NOMO-1 treated with dmso at 0.1 percent for 144 hours (cell line): ENCODE measurements at regions not wholly inside any gene's neighbourhood (a gene's known extent, or its start where the extent isn't known, plus 50 kb on each side); places are given as distances from the start of the nearest gene placed in this dataset.
"Not testable (repeated sequence)": the region's sequence is repeated elsewhere in the genome, so short reads cannot be mapped to it uniquely, and the experiment has no call there.

Experiments used
- DNase-seq: peaks from one replicate; lab custom pipeline; 2025; ENCODE audit not compliant: unreplicated experiment; lab: John Stamatoyannopoulos, UW

DNA sequence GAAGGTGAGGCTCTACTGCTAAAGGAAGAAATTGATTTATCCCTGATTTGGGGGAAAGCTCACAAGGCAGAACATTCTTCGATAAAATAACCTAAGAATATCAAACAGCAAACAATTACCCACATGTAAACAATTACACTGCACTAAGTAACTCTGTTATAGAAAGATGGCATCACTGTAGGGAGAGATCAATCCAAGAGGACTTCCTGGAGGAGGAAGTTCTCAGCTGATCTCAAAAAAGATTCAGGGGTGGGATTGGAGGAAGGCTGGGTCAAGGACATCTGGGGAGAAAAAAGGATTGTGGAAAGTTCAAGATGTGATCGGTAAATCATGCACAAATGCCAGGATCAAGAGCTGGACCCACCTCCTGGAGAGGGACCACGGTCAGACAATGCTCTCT lies 361.0 kb upstream of the SULF2 start:
- no peak for DNase-seq

DNA sequence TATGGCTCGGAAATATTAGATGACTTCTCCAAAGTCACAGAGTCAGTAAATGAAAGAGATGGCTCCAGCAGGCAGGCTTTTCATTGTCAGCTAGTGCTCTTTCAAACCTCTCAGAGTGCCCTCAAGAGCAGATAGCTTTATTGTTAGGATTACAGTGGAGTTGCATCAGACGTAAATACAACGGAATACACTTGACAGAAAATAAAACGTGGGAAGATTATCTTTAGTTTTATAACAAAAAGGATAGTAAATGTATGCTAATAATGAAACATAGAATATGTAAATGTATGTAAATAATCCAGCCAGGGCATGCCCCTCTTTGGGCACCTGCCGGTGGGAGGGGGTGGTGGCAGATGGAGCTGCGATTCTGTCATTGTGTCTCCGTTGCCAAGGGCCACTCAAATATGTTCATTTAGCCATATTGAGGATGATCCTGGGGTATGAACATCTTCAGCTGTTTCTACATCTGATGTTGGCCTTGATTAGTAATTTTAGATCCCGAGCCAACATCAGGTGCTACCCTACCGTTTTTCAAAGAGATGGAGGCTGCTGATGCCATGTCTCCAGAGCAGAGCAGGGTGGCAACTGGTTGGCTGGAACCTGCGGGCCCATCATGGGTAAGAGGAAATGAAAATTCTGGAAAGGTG lies 358.3 kb upstream of the SULF2 start:
- DNase-seq: no peak

DNA sequence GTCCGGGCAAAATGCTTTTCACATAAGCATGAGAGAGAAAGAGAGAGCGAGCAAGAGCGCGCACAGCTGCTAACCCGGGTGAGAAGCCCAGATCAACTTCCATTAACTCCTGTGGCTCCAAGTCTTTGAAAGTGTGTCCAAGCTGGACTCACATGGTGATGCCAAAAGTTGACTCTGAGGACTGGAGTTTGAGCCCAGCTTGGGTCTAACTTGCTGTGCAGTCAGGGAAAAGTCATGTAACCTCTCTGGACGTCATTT lies 357.2 kb upstream of the SULF2 start:
- DNase-seq: no peak

DNA sequence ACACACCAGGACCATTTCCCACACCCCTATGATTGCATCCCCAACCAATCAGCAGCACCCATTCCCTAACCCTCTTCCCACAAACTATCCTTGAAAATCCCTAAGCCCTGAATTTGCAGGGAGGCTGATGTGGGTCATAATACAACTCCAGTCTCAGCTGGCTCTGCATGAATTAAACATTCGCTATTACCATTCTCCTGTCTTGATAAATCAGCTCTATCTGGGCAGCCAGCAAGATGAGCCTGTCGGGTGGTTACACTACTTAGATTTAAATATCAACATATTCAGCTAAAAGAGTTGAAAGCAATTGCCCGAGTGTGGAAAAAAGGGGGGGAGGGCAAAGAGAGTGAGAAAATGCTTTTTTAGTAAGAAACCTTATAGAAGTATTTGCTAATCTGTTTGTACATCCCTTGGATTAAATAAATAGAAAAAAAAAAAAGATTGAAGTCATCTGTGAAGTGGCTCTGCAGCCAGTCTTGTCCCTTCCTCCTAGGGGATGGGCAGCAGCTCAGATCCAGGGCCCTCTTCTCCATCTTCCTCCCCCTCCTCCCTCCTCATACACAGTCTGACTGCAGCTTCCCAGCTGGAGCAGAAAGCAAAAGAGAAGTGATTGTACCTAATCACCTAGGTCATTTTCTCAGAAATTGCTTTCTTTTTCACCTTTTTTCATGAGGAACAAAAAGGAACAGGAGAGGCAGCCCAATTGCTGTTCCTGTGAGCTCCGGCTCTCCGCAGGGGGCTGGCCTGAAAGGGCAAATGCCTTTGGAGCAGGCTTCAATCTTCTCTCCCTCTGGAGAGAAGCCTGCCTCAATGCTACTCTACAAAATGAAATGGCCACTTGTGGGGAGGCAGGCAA lies 356.6 kb upstream of the SULF2 start:
- DNase-seq: no peak

DNA sequence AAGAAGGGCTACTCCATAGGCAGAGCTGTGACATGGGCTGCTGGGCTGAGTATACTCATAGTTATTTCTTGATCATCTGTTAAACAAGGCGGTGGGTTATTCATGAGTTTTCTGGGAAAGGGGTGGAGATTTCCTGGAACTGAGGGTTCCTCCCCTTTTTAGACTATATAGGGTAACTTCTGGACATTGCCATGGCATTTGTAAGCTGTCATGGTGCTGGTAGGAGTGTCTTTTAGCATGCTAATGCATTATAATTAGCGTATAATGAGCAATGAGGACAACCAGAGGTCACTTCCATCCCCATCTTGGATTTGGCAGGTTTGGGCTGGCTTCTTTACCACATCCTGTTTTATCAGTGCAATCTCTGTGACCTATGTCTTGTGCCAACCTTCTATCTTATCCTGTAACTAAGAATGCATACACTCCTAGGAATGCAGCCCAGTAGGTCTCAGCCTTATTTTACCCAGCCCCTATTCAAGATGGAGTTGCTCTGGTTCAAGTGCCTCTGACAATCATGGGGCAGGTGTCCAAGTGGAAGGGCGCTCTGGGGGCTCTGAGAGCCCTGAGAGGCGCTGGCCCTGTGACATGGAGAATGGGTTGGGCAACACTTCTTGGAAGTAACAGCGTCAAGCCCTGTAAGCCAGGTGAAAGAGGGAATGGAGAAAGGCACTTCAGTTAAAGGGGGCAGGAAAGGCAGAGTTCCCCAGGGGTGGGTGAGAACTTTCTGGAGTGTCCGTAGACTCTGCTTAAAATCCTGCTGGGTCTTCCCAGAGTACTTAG lies 354.2 kb upstream of the SULF2 start:
- DNase-seq: no peak

DNA sequence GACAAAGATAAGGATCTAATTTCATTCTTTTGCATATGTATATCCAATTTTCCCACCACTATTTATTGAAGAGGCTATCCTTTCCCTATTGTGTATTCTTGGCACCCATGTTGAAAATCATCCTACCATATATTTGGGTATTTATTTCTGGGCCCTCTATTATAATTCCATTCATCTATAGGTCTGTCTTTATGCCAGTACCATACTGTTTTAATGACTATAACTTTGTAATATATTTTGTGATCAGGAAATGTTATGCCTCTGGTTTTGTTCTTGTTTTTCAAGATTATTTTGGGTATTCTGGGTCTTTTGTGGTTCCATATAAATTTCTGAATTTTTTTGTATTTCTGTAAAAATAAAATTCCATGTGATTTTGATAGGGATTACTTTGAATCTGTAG lies 347.6 kb upstream of the SULF2 start:
- no peak for DNase-seq

DNA sequence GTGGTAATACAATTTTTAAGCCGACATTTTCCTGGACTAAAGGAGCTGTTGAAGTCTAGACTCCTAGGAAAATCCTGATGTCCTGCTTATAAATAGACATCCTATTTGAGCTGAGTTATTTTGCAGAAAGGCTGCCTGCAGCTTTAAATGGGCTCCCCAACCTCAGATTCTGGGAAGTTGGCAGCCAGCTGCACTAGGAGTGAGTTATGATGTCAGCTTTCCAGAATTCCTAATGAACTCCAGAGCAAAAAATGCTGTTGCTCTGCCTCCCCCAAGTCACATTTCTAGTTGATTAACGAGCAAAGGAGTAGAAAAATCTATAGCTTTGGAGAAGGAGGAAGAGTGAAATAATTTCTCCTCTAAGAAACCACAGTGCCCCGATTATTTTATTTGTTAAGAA lies 346.3 kb upstream of the SULF2 start:
- DNase-seq: no peak

DNA sequence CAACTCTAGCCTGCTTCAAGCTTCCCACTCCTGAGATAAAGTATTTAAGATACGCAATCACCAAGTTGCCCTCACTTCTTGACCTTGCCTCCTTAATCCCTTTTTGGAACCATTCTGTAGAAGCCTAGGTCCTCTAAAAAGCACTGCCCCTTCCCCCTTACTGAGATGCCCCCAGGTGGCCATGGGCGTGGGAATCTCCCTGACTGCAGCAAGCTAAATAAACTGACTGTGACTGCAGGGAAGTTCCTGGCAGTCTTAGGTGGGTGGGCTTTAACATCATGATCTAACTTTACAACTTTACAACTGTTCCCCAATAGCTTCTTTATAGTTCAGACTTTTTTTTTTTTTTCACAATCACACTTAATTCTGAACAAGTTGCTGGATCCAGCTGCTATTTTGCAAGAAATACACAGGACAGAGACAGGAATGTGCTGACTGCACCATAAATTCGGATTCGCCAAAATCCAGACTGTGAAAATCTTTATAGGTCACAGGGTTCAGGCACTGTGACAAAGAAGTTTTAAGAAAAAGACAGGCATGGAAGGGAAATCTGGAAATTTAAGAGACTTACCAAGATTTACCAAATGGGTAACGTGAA lies 344.2 kb upstream of the SULF2 start:
- no peak for DNase-seq

DNA sequence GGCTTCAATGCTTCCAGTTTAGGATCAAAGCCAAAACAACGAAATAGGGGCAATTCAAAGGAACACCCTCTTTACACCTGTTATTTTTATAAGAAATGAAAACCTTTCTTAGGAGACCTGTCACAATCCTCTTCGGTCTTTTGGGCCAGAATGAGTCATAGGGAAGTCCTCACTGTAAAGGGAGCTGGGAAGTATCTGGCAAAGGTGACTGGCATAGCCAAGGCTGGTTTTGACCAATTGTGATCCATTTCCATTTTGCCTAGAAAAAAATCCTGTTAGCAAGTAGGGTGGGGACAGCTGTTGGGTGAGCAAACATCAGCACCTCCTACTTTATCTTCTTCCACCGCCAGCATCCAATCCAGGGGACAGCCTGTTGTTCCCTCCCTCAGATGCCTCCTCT lies 343.2 kb upstream of the SULF2 start:
- DNase-seq: no peak

DNA sequence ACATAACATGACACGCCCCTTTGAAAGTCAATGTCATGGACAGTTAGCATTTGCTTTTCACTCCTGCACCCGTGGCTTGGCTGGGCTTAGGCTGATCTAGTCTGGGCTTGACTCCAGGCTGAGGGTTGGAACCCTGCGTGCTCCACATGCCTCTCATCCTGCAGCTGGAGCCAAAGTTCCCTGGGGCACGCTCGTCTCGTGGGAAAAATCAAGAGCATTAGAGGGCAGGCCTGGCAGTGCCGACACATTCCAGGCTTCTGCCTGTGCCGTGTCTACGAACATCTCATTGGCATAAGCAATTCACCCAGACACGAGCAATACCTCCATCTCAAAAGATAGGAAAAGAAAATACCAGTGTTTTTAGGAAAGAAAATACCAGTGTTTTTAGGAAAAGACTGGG lies 342.7 kb upstream of the SULF2 start:
- DNase-seq: not testable (repeated sequence)

DNA sequence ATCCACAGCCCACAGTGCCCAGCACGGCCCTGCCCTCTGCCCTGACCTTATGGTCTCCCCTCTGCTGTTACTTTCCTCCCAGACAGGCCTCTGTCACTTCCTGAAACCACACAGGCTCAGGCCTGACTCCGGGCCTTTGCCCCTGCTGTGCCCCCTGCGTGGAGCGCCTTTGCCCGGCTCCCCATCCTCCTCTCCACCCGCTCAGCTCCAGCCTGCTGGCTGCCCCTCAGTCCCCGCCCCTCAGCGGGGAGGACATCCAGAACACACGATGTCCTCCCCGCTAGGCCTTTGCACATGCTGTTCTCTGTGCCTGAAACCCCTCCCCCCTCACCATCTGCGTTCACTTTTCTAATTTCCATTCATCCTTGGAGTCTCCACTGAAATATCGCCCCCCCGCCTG lies 341.9 kb upstream of the SULF2 start:
- DNase-seq: not testable (repeated sequence)

DNA sequence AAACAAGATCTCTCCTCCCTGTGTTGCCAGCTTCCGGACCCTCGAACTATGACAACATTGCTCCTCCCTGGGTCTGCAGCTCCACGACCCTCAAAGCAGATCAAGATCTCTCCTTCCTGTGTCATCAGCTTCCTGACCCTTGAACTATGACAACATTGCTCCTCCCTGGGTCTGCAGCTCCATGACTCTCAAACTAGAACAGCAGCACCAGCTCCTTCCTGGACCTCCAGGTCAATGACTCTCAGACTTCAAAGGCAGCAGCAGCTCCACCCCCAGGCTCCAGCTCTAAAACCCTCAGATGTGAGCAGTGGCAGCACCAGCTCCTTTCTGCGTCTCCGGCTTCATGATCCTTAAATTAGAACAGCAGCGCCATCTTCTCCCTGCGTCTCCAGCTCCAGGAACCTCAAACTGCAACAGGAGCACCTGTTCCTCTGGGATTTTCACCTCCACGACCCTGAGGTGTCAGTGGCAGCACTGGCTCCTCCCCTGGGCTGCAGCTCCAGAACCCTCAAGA lies 341.0 kb upstream of the SULF2 start:
- no peak for DNase-seq

DNA sequence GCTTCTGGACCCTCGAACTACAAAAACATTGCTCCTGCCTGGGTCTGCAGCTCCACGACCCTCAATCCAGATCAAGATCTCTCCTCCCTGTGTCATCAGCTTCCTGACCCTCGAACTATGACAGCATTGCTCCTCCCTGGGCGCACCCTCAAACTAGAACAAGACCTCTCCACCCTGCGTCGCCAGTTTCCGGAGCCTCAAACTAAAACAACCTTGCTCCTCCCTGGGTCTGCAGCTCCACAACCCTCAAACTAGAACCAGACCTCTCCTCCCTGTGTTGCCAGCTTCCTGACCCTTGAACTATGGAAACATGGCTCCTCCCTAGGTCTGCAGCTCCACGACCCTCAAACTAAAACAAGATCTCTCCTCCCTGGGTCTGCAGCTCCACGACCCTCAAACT lies 339.7 kb upstream of the SULF2 start:
- no peak for DNase-seq

DNA sequence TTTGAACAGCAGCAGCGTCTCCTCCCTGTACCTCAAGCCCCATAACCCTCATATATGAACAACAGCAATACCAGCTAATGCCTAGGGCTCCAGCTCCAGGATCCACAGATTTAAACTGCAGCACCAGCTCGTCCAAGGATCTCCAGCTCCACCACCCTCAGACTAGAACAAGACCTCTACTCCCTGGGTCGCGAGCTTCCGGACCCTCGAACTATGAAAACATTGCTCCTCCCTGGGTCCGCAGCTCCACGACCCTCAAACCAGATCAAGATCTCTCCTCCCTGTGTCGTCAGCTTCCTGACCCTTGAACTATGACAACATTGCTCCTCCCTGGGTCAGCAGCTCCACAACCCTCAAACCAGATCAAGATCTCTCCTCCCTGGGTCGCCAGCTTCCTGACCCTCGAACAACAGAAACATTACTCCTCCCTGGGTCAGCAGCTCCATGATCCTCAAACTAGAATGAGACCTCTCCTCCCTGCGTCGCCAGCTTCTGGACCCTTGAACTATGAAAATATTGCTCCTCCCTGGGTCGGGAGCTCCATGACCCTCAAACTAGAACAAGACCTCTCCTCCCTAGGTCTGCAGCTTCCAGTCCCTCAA lies 339.0 kb upstream of the SULF2 start:
- no peak for DNase-seq

DNA sequence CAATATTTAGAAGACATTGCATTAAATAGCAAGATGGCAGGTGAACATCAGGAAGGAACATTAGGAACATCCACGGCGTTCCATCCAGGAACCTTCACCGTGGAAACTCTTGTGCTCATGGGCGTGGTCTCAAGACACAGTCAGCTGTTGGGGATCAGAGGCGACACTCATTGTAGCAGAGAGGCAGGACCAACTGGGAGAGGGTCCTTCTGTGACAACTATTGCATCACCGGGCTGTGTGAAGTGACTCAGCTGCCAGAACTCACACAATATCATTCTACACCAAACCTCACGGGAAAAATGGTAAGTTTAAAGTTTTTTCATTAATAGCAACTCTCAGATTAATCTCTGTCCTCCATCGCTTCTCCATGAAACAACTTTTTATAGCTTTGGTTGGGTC lies 334.8 kb upstream of the SULF2 start:
- no peak for DNase-seq

DNA sequence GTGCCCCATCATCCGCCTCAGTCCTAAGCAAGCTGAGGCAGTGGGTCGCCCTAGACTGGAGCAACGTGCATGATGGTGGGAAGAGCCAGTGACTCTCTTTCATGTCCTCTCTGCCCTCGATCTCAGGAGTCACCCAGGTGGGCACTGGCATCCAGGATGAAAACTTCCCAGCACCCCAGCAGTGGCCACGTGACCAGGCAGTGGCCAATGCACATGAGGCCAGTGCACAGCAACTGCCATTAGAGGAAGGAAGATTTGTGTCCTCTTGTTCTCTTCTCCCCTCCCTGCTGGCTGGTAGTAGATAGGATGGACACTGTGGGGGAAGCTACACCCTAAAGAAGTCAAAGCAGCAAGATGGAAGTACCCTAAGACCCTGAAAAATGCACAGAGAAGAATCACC lies 334.1 kb upstream of the SULF2 start:
- DNase-seq: not testable (repeated sequence)

DNA sequence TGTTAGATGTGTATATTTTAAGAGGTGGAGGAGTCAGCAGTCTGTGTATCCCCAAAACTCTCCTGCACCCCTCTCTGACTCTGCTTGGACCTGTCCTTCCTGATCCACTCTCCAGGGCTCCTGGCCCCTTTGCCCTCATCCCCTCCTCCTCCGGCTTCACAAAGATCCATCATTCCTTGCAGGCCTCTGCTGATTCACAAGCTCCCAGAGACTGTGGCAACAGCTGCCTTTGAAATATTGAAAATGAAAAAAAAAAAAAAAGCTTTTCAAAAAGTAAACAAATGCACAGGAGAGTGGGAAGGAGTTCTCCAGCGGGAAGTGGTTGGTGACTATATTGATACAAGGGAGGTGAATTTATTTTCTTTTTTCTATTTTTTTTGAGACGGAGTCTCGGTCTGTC lies 330.2 kb upstream of the SULF2 start:
- DNase-seq: no peak

DNA sequence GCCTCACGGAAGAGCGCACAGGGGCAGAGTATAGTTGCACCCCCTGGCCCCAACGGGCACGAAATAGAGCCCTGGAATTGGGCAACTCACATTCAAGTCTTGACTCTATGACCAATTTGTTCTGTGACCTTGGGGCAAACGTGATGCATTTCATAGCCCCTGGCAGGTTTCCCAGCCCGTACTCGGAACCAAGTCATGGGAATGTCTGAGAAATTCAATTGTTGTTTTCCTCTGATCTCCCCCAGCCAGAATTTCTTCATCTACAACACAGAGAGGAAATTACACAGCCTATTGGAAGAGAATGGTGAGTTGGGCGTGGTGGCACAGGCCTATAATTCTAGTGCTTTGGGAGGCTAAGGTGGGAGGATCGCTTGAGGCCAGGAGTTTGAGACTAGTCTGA lies 322.3 kb upstream of the SULF2 start:
- DNase-seq: no peak

DNA sequence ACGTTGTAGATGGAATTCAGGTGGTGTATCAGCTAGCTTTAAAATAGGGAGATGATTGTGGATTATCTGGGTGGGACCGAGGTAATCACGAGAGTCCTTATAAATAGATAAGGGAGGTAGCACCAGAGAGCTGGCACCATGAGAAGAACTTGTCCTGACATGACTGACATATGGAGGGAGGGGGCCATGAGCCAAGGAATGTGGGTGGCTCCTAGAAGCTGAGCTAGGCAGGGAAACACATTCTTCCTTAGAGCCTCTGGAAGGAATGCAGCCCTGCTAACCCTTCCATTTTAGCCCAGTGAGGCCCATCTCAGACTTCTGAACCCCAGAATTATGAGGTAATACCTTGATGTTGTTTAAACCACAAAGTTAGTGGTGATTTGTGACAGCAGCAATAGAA lies 321.1 kb upstream of the SULF2 start:
- DNase-seq: no peak

DNA sequence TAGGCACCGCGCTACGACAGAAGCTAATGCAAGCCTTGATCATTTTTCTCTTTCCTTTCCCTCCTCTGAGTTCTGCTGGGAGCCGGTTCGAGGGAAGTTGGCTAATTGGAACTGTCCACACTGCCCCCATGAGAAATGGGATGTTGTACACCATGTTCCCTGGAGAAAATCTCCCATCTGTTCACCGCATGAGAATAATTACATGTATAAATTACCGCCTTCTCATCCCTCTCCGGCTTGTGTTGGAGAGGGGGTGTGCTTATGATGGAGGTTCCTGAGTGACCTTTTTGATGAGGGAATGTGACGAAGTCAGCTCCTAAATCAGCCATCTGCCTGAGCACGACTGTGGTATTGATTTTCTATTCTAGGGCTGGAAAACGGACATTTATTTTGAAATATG lies 320.2 kb upstream of the SULF2 start:
- no peak for DNase-seq

DNA sequence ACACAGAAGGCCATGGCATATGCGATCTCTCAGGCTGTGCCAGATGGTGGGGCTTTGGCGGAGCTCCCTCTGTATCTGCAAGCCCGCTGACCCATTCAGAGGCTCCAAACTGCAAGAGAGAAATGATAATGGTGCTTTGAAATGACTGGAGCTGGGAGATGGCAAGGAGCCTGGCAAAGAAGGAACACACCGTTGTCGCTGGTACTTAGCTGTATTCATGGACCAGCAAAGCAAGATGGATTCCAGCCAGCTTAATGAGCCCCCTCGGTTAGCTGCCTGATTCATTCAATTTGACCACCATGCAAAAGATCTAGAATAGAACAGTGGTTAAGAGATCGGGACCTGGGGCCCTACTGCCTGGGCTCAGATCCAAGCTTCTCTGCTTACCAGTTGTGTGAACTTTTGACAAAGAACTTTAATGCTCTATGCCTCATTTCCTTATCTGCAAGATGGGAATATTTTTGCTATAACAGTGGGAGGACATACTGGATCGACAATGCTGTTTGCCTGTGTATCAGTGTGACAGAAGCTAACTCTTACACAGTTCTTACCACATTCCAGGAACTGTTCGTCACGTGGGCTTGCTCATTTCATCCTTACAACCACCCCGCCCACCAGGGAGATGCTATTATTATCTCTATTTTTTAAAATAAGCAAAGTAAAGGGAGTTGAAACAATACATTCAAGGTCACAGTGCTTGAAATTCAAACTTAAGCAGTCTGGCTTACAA lies 317.8 kb upstream of the SULF2 start:
- DNase-seq: no peak
